LNCaP clone FGC (cell line): ENCODE measurements at regions not wholly inside any gene's neighbourhood (a gene's known extent, or its start where the extent isn't known, plus 50 kb on each side); places are given as distances from the start of the nearest gene placed in this dataset.

ENCODE experiments used
- DNase-seq: peaks from one replicate; pipeline ENCODE4 v3.0.0-alpha.2; 2011; ENCODE audit warnings: low read depth
- H3K4me3 ChIP-seq: 2 replicates; pipeline ENCODE4 v1.5.1; 2011; ENCODE audit warnings: mild to moderate bottlenecking, low read depth, low read length, control low read depth
- CTCF ChIP-seq: IDR thresholded peaks from 2 replicates; pipeline ENCODE4 v1.5.1; 2012; ENCODE audit warnings: mild to moderate bottlenecking; ENCODE audit not compliant: control insufficient read depth, insufficient read depth; ENCODE audit errors: extremely low read depth

GRCh38 chr17:5830921-5831320 is 239.3 kb upstream of the WSCD1 start:
- no peak overlapping the region for H3K4me3 ChIP-seq
- no peak for TF ChIP-seq CTCF
- no peak for DNase-seq

GRCh38 chr17:5832886-5833285 is 237.3 kb upstream of the WSCD1 start:
- H3K4me3 ChIP-seq: no peak overlapping the region
- no peak for TF ChIP-seq CTCF
- no peak for DNase-seq

GRCh38 chr17:5837055-5837491 is 233.1 kb upstream of the WSCD1 start:
- no peak overlapping the region for H3K4me3 ChIP-seq
- peak; percentile 65 for DNase-seq
- no peak for TF ChIP-seq CTCF

- DNase-seq: no peak
- no peak for TF ChIP-seq CTCF
- H3K4me3 ChIP-seq: no peak overlapping the region
These were observed 231.4 kb upstream of the WSCD1 start for GRCh38 chr17:5838661-5839300.

- DNase-seq: no peak
- no peak for TF ChIP-seq CTCF
- H3K4me3 ChIP-seq: no peak overlapping the region
These were observed 229.2 kb upstream of the WSCD1 start for GRCh38 chr17:5840811-5841446.

GRCh38 chr17:5841862-5842261 is 228.3 kb upstream of the WSCD1 start:
- no peak for DNase-seq
- H3K4me3 ChIP-seq: no peak overlapping the region
- TF ChIP-seq CTCF: no peak
